VCaP (cell line): ENCODE measurements at regions not wholly inside any gene's neighbourhood (a gene's known extent, or its start where the extent isn't known, plus 50 kb on each side); places are given as distances from the start of the nearest gene placed in this dataset.

ENCODE experiments used
- H3K27ac ChIP-seq: fragments of 450-650 bp; 2 replicates; pipeline ENCODE4 v1.5.1; 2017
- TF ChIP-seq, protein P1 (sequence below): fragments of 450-650 bp; conservative IDR thresholded peaks from 2 replicates; pipeline ENCODE4 v1.5.1; 2017; ENCODE audit warnings: mild to moderate bottlenecking, moderate library complexity

GRCh38 chr1:234773936-234774677 lies 164.1 kb upstream of the IRF2BP2 start:
- H3K27ac ChIP-seq = no peak overlapping the region
- TF ChIP-seq, protein P1, sequence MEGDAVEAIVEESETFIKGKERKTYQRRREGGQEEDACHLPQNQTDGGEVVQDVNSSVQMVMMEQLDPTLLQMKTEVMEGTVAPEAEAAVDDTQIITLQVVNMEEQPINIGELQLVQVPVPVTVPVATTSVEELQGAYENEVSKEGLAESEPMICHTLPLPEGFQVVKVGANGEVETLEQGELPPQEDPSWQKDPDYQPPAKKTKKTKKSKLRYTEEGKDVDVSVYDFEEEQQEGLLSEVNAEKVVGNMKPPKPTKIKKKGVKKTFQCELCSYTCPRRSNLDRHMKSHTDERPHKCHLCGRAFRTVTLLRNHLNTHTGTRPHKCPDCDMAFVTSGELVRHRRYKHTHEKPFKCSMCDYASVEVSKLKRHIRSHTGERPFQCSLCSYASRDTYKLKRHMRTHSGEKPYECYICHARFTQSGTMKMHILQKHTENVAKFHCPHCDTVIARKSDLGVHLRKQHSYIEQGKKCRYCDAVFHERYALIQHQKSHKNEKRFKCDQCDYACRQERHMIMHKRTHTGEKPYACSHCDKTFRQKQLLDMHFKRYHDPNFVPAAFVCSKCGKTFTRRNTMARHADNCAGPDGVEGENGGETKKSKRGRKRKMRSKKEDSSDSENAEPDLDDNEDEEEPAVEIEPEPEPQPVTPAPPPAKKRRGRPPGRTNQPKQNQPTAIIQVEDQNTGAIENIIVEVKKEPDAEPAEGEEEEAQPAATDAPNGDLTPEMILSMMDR = no peak

- peak overlapping the region; percentile 48; the same call in 1 of the 2 replicates for H3K27ac ChIP-seq
- TF ChIP-seq, protein P1 = no peak
Measured at GRCh38 chr1:234772345-234773147, 162.6 kb upstream of the IRF2BP2 start.

- TF ChIP-seq, protein P1 = no peak
- peak overlapping the region; percentile 48 for H3K27ac ChIP-seq
Measured at GRCh38 chr1:234771642-234772344, 161.8 kb upstream of the IRF2BP2 start.

GRCh38 chr1:234770924-234771540 lies 161.1 kb upstream of the IRF2BP2 start:
- TF ChIP-seq, protein P1 = no peak
- H3K27ac ChIP-seq = no peak overlapping the region

DNA sequence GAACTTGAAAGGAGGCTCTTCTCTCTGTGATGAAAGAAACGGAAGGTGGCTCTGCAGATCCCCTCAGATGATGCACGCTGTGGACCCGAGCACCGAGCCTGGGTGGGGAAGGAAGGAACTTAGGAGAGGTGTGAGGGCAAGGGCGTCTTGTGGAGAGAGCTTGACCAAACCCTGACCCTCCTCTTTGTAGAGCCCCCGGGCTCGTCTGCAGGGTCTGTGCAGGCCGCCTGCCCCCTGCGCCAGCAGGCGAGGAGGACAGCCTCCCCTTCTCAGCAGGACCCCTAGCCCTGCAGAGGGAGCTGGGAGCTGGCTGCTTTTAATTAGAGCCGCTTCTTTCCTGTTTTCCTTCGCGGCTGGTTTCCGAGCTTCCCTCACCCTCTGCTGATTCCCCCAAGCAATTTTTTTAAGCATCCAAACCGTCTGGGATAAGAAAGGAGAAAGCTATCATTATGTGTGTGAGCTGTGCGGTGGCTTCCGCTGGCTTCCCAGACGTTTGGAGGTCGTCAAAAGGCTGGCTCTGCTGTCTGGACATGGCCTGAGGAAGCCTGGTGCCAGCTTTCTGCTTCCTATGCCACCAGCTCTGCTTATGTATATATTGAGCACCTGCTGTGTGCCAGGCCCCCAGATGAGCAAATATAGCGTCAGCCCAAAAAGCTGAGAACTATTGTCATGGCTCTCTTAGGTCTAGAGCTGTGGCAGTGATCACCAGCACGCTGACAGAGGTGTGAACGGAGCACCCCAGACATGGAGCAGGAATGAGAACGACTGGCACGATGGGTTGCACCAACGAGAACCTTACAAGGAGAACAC lies 160.2 kb upstream of the IRF2BP2 start:
- no peak overlapping the region for H3K27ac ChIP-seq
- TF ChIP-seq, protein P1 = no peak

GRCh38 chr1:234769284-234769985 lies 159.5 kb upstream of the IRF2BP2 start:
- H3K27ac ChIP-seq = no peak overlapping the region
- TF ChIP-seq, protein P1 = no peak
